ENCODE measurements at regions not wholly inside any gene's neighbourhood (a gene's known extent, or its start where the extent isn't known, plus 50 kb on each side); places are given as distances from the start of the nearest gene placed in this dataset.

DNA sequence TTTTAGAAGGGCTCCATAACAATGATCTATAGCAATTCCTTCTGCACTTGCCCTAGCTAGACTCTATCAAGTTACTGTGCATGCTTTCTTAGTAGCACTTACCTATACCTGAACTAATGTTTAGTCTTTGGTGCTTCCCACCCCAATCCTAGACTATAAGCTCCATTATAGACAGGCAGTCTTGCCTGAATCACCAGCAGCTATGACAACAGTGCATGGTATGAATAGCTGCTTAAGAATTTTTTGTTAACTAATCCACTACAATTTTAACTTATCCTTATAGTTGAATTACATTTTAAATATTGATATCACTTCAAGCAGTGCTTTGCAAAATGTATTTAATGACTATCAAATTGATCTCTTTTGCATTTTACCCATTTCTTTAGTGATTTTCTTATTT is 164.3 kb downstream of the RPS12 start:
- TF ChIP-seq, protein P1, sequence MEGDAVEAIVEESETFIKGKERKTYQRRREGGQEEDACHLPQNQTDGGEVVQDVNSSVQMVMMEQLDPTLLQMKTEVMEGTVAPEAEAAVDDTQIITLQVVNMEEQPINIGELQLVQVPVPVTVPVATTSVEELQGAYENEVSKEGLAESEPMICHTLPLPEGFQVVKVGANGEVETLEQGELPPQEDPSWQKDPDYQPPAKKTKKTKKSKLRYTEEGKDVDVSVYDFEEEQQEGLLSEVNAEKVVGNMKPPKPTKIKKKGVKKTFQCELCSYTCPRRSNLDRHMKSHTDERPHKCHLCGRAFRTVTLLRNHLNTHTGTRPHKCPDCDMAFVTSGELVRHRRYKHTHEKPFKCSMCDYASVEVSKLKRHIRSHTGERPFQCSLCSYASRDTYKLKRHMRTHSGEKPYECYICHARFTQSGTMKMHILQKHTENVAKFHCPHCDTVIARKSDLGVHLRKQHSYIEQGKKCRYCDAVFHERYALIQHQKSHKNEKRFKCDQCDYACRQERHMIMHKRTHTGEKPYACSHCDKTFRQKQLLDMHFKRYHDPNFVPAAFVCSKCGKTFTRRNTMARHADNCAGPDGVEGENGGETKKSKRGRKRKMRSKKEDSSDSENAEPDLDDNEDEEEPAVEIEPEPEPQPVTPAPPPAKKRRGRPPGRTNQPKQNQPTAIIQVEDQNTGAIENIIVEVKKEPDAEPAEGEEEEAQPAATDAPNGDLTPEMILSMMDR (IDR thresholded peaks at IDR 0.05): no peak
- no peak overlapping the region for H3K27ac ChIP-seq
- no peak overlapping the region for H3K4me3 ChIP-seq
- H3K36me3 ChIP-seq: no peaks in the 10 kb centered on the region
- H3K9me3 ChIP-seq: peaks cover 0 to 5% of the 10 kb centered on the region in 2 donors
- no peak for DNase-seq (ENCODE audit: low spot score)
- no peaks in the 10 kb centered on the region for H3K4me1 ChIP-seq
- H3K27me3 ChIP-seq: no peaks in the 10 kb centered on the region

DNA sequence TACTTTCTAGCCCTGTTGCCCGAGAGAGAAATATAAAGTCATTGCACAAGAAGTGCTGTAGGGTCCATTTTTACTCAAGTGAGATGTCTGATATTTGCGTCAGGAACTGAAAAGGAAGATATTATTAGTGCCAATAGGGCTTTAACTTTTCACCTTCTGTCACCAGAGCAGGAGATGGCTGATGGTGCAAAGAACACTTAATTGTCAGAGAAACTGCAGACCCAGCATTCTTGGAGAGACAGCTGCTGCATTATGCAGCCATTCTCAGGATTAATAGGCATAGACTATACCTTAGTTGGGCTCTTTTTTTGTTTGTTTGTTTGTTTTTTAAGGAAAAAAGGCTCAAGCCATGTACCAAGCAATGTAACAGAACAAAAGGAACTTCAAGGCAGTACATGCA is 179.4 kb downstream of the RPS12 start:
- Histone ChIP-seq H3K27ac (no peak overlapping the region), H3K27me3 (no peaks in the 10 kb centered on the region), H3K4me1 (no peaks in the 10 kb centered on the region), H3K9me3 (no peaks in the 10 kb centered on the region), H3K36me3 (no peaks in the 10 kb centered on the region), H3K4me3 (no peak overlapping the region)
- DNase-seq (ENCODE audit: low spot score): no peak
- TF ChIP-seq, protein P1 (IDR thresholded peaks at IDR 0.05): no peak

DNA sequence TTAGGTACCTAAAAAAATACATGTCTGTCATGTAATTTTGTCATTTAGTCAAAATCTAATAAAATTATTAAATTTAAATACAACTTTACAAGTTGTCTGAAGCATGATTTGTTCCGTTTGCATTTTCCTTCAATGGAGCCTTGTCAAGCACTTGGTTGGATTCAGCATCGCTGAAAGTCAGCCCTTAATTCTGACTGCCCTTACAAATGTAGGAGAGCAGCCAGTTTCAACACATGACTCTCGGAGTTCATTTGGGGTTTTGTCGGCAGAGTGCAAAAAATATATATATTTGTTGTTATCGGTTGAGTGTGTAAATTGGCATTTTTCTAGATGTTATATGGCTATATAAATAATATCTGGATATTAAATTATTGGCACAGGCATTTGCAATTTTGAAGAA is 180.6 kb downstream of the RPS12 start:
- H3K4me1 ChIP-seq: no peaks in the 10 kb centered on the region
- no peak for DNase-seq (ENCODE audit: low spot score)
- H3K27me3 ChIP-seq: no peaks in the 10 kb centered on the region
- no peak overlapping the region for H3K27ac ChIP-seq
- H3K36me3 ChIP-seq: no peaks in the 10 kb centered on the region
- no peak overlapping the region for H3K4me3 ChIP-seq
- TF ChIP-seq, protein P1 (IDR thresholded peaks at IDR 0.05): no peak
- H3K9me3 ChIP-seq: no peaks in the 10 kb centered on the region

DNA sequence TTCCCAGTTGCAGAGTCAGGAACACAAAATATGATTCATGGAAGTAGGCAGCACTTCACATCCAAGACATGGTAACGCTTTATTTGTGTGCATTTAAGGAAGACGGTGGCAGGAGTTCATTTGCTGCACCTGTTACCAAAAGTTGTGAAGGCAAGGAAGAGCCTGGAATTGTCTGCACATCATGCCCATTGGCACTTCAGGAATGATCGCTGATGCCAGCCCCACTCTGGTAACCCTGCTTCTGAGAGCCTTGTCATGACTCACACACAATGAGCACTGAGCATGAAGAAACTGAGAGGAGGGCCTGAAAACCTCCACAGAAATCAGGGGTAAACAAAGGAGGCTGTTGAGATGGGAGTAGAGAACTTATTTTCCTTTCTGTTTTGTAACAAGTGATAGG is 181.1 kb downstream of the RPS12 start:
- DNase-seq (ENCODE audit: low spot score): no peak
- no peaks in the 10 kb centered on the region for H3K27me3 ChIP-seq
- no peak overlapping the region for H3K4me3 ChIP-seq
- H3K9me3 ChIP-seq: no peaks in the 10 kb centered on the region
- H3K4me1 ChIP-seq: no peaks in the 10 kb centered on the region
- TF ChIP-seq, protein P1 (IDR thresholded peaks at IDR 0.05): no peak
- no peaks in the 10 kb centered on the region for H3K36me3 ChIP-seq
- H3K27ac ChIP-seq: no peak overlapping the region

DNA sequence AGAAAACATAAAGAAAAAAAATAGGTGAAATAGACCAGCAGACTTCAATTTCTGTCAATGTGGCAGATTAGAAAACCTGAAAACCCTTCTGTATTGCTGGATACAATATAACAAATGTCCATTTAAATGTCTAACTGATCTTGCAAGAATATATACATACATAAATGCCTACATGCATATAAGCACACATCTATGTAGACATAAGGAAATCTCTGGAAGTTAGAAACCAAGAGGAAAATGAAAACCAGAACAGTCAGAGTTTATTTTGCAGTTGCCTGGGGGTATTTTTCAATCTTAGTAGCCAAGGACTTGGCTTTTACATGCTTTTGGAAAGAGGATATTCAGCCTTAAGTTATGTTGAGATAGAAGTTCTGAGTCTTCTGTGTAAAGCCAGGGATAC is 184.0 kb downstream of the RPS12 start:
- no peak overlapping the region for H3K4me3 ChIP-seq
- no peaks in the 10 kb centered on the region for H3K36me3 ChIP-seq
- H3K4me1 ChIP-seq: no peaks in the 10 kb centered on the region
- no peak overlapping the region for H3K27ac ChIP-seq
- DNase-seq (ENCODE audit: low spot score): no peak
- TF ChIP-seq, protein P1 (IDR thresholded peaks at IDR 0.05): no peak
- H3K27me3 ChIP-seq: no peaks in the 10 kb centered on the region
- H3K9me3 ChIP-seq: peaks cover 0 to 6% of the 10 kb centered on the region in 2 donors

DNA sequence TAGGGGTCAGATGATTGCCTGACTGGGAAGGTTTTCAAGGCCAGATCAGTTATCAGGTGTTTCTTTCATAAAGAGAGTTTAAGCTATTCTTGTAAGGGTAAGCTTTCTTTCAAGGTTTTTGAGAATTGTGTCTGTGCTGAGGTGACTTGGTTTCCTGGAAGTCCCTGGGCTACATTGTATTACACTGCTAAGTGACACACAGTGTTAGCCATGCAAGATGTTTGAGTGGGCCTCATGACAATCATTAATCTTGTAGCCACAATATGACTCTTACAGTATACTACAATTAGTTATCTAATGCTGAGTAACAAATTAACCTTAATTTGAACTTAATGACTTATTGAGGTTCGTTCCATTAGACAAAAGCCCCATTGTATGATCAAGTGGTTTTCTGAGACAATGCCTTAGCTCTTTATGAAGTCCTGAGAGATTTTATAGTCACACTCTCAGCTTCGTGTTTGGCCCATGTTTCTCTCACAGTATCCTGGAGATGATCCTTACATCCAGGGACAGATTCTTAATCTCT is 186.7 kb downstream of the RPS12 start:
- Histone ChIP-seq H3K4me3 (no peak overlapping the region), H3K9me3 (peaks cover 0 to 6% of the 10 kb centered on the region in 2 donors), H3K4me1 (no peaks in the 10 kb centered on the region), H3K27me3 (no peaks in the 10 kb centered on the region), H3K36me3 (no peaks in the 10 kb centered on the region), H3K27ac (no peak overlapping the region)
- TF ChIP-seq, protein P1 (IDR thresholded peaks at IDR 0.05): no peak
- DNase-seq (ENCODE audit: low spot score): no peak
